Endothelial cell of umbilical vein (primary cell): ENCODE measurements at regions not wholly inside any gene's neighbourhood (a gene's known extent, or its start where the extent isn't known, plus 50 kb on each side); places are given as distances from the start of the nearest gene placed in this dataset.

ENCODE experiments used
- BruUV-seq: library from RNA; stranded (reverse); fragments of 400-500 nt; replicated peaks from 2 replicates; lab custom pipeline; 2021; lab: Mats Ljungman, UMichigan
- CTCF ChIA-PET: fragments of 300-600, 350-600 bp; sonication (Branson Sonifier 250); formaldehyde crosslinking; loops from one replicate; lab custom pipeline; 2021; ENCODE audit warnings: antibody characterized with exemption, inconsistent platforms; lab: Charles Lee
- POLR2A ChIA-PET: fragments of 300-600, 350-600 bp; sonication (Branson Sonifier 250); formaldehyde crosslinking; loops from one replicate; lab custom pipeline; 2021; ENCODE audit warnings: antibody characterized with exemption, inconsistent platforms; lab: Charles Lee
- DNase-seq: peaks from one replicate; pipeline ENCODE4 v3.0.0-alpha.2; 2011; ENCODE audit warnings: low read depth, low spot score
- FAIRE-seq: peaks from 2 replicates; lab custom pipeline; 2011; peaks lifted over from hg19 to GRCh38; lab: Jason Lieb, UNC
- H2AFZ ChIP-seq: 2 replicates; pipeline ENCODE4 v1.6.0; 2012; ENCODE audit warnings: low read depth, low read length, control low read depth, inconsistent platforms
- H3K27ac ChIP-seq: 2 replicates; pipeline ENCODE4 v1.5.1; 2011; ENCODE audit warnings: low read depth, mild to moderate bottlenecking, control low read depth, low read length, moderate library complexity; ENCODE audit not compliant: insufficient read depth
- H3K27me3 ChIP-seq, 2 experiments: 2 replicates each; pipeline versions ENCODE4 v1.6.0 to v1.6.1; 2011; ENCODE audit warnings: low read length in 2 of 2, mixed read lengths in 1 of 2; ENCODE audit not compliant: control insufficient read depth in 2 of 2, insufficient read depth in 2 of 2
- H3K36me3 ChIP-seq, 2 experiments: 2 replicates in 1 of 2; 3 replicates in 1 of 2; pipeline ENCODE4 v1.5.1; 2011; ENCODE audit warnings: low read length in 2 of 2, mild to moderate bottlenecking in 1 of 2, moderate library complexity in 1 of 2; ENCODE audit not compliant: control insufficient read depth in 2 of 2, insufficient read depth in 2 of 2; ENCODE audit errors: extremely low read depth in 1 of 2
- H3K4me1 ChIP-seq: 3 replicates; pipeline ENCODE4 v1.5.1; 2011; ENCODE audit warnings: mild to moderate bottlenecking, low read length; ENCODE audit not compliant: control insufficient read depth, insufficient read depth; ENCODE audit errors: extremely low read depth
- H3K4me2 ChIP-seq: 2 replicates; pipeline ENCODE4 v1.6.1; 2011; ENCODE audit warnings: low read length, control low read depth, mixed read lengths; ENCODE audit not compliant: insufficient read depth
- H3K4me3 ChIP-seq, 3 experiments: fragments of 200-600 bp in 1 of 3; sonication (generic), shearing (Covaris generic) in 1 of 3; replicated peaks in 1 of 3; 2 replicates each; pipeline ENCODE4 v1.5.1; 2011 to 2016; ENCODE audit warnings: control low read depth in 3 of 3, low read length in 3 of 3, mild to moderate bottlenecking in 2 of 3, inconsistent platforms in 1 of 3, low read depth in 1 of 3, moderate library complexity in 1 of 3; ENCODE audit not compliant: insufficient read depth in 1 of 3
- H3K79me2 ChIP-seq: 2 replicates; pipeline ENCODE4 v1.6.0; 2012; ENCODE audit warnings: low read length, inconsistent platforms; ENCODE audit not compliant: control insufficient read depth, insufficient read depth
- H3K9ac ChIP-seq: replicated peaks from 2 replicates; pipeline ENCODE3; 2011; ENCODE audit warnings: low read length, control low read depth; ENCODE audit not compliant: insufficient read depth; ENCODE audit errors: extremely low read depth
- H3K9me1 ChIP-seq: replicated peaks from 3 replicates; pipeline ENCODE4 v1.6.0; 2011; ENCODE audit warnings: mild to moderate bottlenecking, low read length; ENCODE audit not compliant: control insufficient read depth, insufficient read depth; ENCODE audit errors: extremely low read depth
- H3K9me3 ChIP-seq: replicated peaks from 2 replicates; pipeline ENCODE4 v1.5.1; 2012; ENCODE audit warnings: low read length, inconsistent platforms; ENCODE audit not compliant: control insufficient read depth, insufficient read depth
- H4K20me1 ChIP-seq: replicated peaks from 2 replicates; pipeline ENCODE3; 2011; ENCODE audit warnings: mild to moderate bottlenecking, low read length; ENCODE audit not compliant: control insufficient read depth, insufficient read depth; ENCODE audit errors: extremely low read depth
- CTCF ChIP-seq, 2 donors: IDR thresholded peaks; 1 replicate in 1 of 2; 2 replicates in 1 of 2; pipeline ENCODE4 v1.5.1; 2011; ENCODE audit warnings: low read length in 2 of 2, mild to moderate bottlenecking in 2 of 2, moderate library complexity in 2 of 2, control low read depth in 1 of 2, inconsistent platforms in 1 of 2, low read depth in 1 of 2; ENCODE audit not compliant: insufficient read depth in 1 of 2; ENCODE audit errors: extremely low read depth in 1 of 2
- EZH2 ChIP-seq: IDR thresholded peaks from 2 replicates; pipeline ENCODE4 v1.6.1; 2012; ENCODE audit warnings: borderline replicate concordance, low read depth, mild to moderate bottlenecking, moderate library complexity, low read length, inconsistent platforms; ENCODE audit not compliant: severe bottlenecking
- FOS ChIP-seq: IDR thresholded peaks from 2 replicates; pipeline ENCODE4 v1.6.1; 2011; ENCODE audit warnings: mild to moderate bottlenecking, low read length, moderate library complexity, borderline replicate concordance; ENCODE audit not compliant: insufficient read depth
- GATA2 ChIP-seq: IDR thresholded peaks from 2 replicates; pipeline ENCODE4 v1.7.0; 2011; ENCODE audit warnings: low read depth, mild to moderate bottlenecking, moderate library complexity, mixed read lengths, low read length; ENCODE audit not compliant: insufficient read length, insufficient read depth
- JUN ChIP-seq: IDR thresholded peaks from 2 replicates; pipeline ENCODE4 v1.6.1; 2011; ENCODE audit warnings: borderline replicate concordance, low read depth; ENCODE audit not compliant: insufficient read length, insufficient read depth
- MYC ChIP-seq: IDR thresholded peaks from one replicate; pipeline ENCODE4 v1.6.1; 2011; ENCODE audit warnings: mild to moderate bottlenecking, low read depth, low read length
- POLR2A ChIP-seq: IDR thresholded peaks from 2 replicates; pipeline ENCODE4 v1.6.1; 2012; ENCODE audit warnings: low read depth, mild to moderate bottlenecking, control low read depth, low read length
- POLR2AphosphoS5 ChIP-seq: IDR thresholded peaks from 2 replicates; pipeline ENCODE4 v1.6.1; 2012; ENCODE audit warnings: low read depth, mild to moderate bottlenecking, control low read depth, low read length, moderate library complexity; ENCODE audit not compliant: insufficient read depth
- dilution Hi-C: fragments of 300-500 bp; cut with MboI; formaldehyde crosslinking; loops from one replicate; pipeline ENCODE4 v1.15.0; 2019; ENCODE audit warnings: low sequenced_read_pairs; ENCODE audit not compliant: extremely low pct_ligation_motif_present
- intact Hi-C: fragments of 100-400 bp; cut with micrococcal nuclease; formaldehyde crosslinking; loops from one replicate; pipeline ENCODE4 v1.10.0; 2022
- TF ChIP-seq, protein P1 (sequence below): IDR thresholded peaks from 2 replicates; pipeline ENCODE4 v1.6.1; 2011; ENCODE audit not compliant: insufficient read depth, insufficient read length

DNA sequence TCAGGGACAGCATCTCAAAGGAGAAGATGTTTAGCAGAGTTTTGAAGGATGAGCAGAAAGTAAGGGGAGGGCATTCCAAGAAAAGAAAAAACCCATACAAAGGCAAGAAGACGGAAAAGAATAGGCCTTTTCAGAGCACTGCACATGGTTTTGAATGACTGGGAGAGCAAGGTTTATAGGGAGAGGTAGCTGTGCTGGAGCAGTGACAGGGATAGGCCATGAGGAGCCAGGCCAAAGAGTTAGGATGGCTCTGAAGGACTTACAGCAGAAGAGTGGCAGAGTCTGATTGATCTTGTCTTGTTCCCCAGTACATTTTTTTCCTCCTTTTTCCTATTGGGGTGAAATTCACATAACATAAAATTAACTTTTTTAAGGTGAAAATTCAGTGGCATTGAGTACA is 55.8 kb upstream of the PAK1 start:
- intact Hi-C loops (no loop called here), dilution Hi-C loops (no loop called here)
- no peak overlapping the region for H3K4me3 ChIP-seq
- FAIRE-seq (no peak), DNase-seq (no peak)
- no peaks in the 10 kb centered on the region for H3K79me2 ChIP-seq
- H2AFZ ChIP-seq, result no peak overlapping the region
- no peaks in the 10 kb centered on the region for H3K36me3 ChIP-seq
- H3K9ac ChIP-seq, result no peak overlapping the region
- H3K4me1 ChIP-seq, result no peaks in the 10 kb centered on the region
- peaks cover 0 to 1% of the 10 kb centered on the region in 2 experiments for H3K27me3 ChIP-seq
- H3K27ac ChIP-seq, result no peak overlapping the region
- no peak overlapping the region for H3K4me2 ChIP-seq
- no peaks in the 10 kb centered on the region for H3K9me1 ChIP-seq
- CTCF ChIA-PET, result interaction anchor here (1.5 kb wide), 1 partner anchor 18 kb away, joined by 3 read pairs; no protein-coding TSS in a partner anchor
- H3K9me3 ChIP-seq, result no peaks in the 10 kb centered on the region
- TF ChIP-seq MYC, result no peak
- TF ChIP-seq, protein P1, sequence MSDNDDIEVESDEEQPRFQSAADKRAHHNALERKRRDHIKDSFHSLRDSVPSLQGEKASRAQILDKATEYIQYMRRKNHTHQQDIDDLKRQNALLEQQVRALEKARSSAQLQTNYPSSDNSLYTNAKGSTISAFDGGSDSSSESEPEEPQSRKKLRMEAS, result no peak
- no peak for TF ChIP-seq JUN
- no peak for TF ChIP-seq FOS
- no peak for TF ChIP-seq GATA2
- TF ChIP-seq CTCF (IDR thresholded peaks at IDR 0.05; ENCODE audit: extremely low read depth in 1 of 2, insufficient read depth in 1 of 2, low read depth in 1 of 2, low read length in 2 of 2), result no peak
- TF ChIP-seq POLR2AphosphoS5, result no peak
- no peak for TF ChIP-seq EZH2
- no peak for TF ChIP-seq POLR2A
- H4K20me1 ChIP-seq, result no peaks in the 10 kb centered on the region
- BruUV-seq, result no TSS peak
- POLR2A ChIA-PET, result no interaction called here
